IPS DF 4.7 (cell line): ENCODE measurements at regions not wholly inside any gene's neighbourhood (a gene's known extent, or its start where the extent isn't known, plus 50 kb on each side); places are given as distances from the start of the nearest gene placed in this dataset.
"Not testable (repeated sequence)": the region's sequence is repeated elsewhere in the genome, so short reads cannot be mapped to it uniquely, and the experiment has no call there.

ENCODE experiments used
- DNase-seq: peaks from one replicate; pipeline ENCODE4 v3.0.0-alpha.2; 2013; ENCODE audit warnings: low spot score; ENCODE audit errors: extremely low read depth

DNA sequence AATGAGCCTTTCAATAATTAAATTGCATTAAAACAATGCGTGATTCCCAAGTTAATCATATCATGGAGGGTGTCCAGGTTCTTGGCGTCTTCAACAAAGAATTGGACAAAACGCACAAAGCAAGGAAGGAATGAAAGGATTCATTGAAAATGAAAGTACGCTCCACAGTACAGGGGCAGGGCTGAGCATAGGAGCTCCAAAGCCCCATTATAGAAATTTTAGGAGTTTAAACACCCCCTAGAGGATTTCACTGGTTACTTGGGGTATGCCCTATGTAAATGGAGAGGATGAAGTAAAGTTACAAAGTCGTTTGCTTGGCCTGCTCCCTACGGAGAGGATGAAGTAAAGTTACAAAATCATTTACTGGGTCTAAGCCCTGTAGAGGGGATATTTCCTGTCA is 1910.4 kb downstream of the C4orf33 start:
- DNase-seq, result no peak

DNA sequence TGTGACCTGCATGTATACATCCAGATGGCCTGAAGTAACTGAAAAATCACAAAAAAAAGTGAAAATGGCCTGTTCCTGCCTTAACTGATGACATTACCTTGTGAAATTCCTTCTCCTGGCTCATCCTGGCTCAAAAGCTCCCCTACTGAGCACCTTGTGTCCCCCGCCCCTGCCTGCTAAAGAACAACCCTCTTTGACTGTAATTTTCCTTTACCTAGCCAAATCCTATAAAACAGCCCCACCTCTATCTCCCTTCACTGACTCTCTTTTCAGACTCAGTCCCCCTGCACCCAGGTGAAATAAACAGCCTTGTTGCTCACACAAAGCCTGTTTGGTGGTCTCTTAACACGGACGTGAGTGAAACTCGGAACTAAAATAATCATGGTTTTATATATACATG is 1916.0 kb downstream of the C4orf33 start:
- DNase-seq, result not testable (repeated sequence)

DNA sequence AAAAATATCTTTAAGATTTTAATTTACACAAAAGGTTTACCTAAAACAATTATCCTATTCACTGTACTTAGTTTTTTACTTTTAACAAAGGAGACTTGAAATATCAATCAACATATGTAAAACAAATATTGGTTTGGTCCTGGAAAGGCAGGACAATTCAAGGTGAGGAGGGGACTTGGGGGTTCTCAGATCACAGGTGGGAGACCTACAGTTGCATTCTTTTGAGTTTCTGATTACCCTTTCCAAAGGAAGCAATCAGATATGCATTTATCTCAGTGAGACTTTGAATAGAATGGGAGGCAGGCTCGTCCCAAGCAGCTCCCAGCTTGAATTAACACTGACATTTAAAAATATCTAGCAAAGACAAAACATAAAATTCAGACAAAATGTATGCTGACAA is 1917.3 kb downstream of the C4orf33 start:
- no peak for DNase-seq

DNA sequence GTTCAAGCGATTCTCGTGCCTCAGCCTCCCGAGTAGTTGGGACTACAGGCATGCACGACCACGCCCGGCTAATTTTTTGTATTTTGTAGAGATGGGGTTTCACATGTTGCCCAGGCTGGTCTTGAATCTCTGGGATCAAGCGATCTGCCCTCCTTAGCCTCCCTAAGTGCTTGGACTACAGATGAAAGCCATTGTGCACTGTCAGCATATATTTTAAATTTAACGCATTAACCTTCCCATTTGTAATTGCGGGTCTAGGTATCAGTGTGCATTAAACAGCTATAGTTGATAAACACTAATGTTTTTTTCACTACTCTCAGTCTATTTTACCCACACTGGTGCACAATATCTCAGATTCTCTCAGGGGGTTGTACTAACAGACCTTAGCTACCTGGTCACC is 1930.8 kb downstream of the C4orf33 start:
- DNase-seq, result no peak

DNA sequence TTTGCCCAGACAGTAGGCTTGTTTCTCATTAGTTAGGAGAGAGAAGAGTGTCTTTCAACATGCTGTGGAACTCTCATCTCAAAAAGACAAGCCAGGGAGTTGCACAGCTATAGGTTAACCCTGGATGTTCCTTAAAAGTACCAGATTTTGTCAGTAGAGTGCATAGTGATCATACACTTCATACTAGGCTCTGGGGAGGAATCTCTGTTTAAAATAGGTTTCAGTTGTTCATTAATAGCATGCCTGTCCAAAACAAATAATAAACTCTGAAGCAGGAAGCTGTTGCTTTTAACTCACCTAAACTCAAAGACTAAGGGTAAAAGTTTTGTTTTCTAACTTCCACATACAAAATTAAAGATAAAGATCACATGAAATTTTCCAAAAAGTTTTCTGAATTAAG is 1948.4 kb downstream of the C4orf33 start:
- DNase-seq, result no peak

DNA sequence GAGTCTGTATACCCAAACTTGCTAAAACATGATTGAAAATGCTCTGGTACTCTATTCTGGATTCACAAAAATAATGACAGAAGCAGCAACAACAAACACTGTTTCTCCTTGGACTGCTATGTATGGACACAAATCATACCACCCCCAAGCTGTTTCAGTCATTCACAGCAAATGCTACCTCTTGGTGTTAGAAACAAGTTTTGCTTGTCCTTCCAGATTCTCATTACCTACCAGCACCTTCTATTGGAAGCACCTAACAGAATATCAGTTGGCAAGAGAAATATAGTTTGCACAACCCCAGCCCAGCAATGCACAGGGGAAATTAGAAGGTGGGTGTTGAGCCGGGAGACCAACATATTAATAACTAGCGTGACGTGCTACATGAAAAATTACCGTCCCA is 1950.9 kb downstream of the C4orf33 start:
- no peak for DNase-seq

DNA sequence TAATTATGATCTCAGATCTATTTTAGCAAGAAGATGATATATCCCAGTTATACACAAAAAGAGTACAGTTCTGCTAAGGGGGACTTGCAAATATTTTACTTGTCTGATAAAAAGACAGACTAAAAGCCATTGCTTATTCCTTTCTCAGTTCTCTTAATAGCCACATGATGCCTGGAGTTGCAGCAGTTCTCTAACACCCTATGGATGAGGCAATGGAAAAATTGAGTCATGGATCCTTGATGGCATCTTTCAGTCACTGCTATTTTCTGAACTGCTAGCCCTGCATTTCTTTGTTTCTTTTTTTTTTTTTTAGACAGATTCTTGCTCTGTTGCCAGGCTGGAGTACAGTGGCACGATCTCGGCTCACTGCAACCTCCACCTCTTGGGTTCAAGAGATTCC is 1956.7 kb downstream of the C4orf33 start:
- no peak for DNase-seq

DNA sequence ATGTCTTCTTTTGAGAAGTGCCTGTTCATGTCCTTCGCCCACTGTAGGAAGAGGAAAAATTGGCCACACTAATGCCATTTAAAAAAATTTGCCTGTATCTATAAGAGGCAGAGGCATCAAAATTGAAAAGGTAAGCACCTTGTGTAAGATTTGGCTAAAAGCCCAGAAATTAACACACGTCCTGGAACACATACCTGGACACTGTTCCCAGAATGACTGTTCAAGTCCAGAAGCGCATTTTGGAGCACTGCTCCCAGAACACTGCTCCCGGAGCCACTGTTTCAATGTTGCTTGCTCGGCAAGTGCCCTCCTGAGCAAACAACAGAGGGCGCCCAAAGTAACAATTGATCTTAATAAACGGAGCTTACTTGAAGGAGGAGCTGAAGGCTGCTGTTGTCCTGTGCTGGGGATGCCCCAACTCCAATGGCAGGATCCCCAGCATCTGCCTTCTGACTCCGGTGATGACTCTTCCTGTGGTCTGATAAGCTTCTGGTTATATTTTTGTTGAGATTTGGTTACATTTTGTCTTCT is 1958.6 kb downstream of the C4orf33 start:
- no peak for DNase-seq

DNA sequence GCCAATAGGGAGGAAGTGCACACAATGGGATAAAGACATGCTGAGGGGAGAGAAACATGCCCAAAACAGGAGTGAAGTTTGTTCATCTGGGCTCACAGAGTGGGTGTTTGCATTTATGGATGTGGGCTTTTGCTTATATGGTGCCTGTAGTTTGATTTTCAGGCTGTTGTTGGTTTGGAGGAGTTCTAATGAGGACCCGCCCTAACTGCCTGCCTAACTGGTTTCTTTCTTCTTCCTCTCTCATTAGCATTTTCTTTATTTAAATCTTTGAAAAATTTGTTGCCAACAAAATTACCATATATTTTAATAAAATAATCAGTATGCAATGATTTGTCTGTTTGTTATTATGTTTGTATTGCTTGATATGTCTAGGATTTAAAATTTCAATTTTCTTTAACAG is 1965.8 kb downstream of the C4orf33 start:
- no peak for DNase-seq

DNA sequence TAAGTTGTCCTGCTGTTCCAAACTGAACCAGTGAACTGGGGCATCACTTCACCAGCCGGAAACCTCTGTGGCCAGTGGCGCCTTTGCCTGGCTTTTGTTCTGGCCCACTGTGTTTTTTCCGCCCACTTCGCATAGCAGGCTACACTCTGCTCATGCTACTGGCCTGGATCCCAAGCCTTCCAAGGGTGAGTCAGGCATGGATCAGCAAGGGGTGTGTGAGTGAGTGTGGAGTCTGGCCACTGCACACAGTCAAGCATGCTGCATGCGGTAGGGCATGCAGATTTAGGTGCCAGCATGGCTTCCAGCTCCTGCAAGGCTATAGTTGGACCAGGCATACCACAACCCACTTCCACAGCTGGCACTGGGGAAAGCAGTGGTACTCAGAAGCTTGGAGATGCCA is 1967.9 kb downstream of the C4orf33 start:
- no peak for DNase-seq

DNA sequence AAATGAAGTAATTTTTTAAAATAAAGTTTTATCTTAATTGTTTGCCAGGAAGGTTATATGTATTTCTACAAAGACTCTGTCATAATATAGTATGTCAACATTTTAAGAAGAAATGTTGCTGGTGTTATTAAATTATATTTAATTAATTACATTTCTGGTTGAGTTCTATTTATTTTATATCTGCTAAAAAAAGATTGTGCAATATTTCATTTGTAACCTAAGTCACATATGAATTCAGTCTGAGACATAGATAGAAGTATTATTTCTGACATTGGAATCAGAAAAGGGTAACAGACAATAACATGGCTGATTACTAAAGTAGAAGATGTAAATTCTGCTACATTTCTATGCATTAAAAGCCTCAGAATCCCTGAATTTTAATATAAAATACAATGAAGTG is 1985.1 kb downstream of the C4orf33 start:
- no peak for DNase-seq

DNA sequence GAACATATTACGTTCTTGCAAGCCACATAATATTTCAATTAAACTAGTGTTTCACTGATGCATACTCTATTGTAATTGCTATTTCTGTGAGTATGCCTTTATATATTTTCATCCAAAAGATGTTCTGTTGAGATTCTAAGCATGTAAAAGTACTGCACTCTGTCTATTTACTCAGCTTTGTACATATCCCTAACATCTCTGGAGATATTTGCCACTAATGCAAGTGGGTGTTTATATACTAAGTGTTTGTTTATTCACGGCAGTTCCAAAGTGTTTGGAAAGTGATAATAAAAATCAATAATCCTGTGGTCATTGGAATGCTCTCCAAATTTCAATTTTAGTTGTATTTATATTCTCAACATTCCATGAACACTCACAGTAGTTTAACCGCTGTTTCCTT is 1989.0 kb downstream of the C4orf33 start:
- DNase-seq, result no peak

DNA sequence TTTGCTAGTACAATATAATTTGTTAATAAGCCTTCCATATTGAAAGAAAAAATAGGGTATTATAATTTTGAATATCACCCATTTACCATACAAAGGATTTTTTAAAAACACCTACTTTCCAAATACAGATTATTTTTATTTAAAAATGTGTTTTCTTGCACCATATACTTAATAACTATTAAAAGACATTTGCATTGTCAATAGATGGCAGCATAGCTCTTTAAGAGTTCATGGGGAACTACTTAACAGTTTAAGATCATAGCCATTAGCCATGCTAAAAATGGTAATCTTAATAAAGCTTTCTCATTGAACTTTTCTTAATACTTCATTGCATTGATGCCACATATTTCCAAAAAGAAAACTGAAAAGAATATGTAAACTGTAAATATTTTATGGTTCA is 1995.9 kb downstream of the C4orf33 start:
- DNase-seq, result no peak

DNA sequence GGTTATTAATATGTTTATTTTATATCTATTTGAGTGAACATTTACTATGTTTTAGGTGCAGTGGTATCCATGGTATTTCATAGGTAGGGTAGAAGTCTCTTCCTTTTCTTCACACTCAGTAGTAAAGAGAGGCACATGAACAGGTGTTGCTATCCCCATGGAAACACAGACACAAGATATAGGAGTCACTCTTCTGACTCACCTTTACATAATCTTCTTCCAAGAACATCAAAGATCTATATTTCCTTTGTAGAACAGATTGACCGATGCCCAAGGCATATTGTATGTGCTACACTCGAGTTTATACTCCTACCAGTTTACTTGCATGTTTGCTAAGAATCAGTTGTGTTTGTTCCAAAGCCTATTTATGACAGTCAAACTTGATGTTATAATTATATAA is 1997.4 kb downstream of the C4orf33 start:
- DNase-seq, result no peak

DNA sequence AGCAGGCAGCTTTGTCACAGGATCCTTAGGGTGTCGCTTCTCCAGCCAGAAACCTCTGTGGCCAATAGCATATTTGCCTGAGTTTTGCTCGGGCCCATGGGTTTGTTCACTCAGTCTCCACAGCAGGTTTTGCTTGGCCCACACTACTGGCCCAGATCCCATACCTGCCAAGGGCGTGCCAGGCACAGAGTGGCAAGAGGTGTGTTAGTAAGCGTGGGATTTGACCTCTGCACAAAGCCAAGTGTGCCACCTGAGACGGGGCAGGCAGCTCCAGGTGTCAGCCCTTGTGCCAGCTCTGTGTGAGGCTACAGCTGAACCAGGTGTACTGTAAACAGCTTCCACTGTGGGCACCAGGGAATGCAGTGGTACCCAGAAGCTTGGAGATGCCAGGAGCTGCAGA is 2003.0 kb downstream of the C4orf33 start:
- DNase-seq, result no peak

DNA sequence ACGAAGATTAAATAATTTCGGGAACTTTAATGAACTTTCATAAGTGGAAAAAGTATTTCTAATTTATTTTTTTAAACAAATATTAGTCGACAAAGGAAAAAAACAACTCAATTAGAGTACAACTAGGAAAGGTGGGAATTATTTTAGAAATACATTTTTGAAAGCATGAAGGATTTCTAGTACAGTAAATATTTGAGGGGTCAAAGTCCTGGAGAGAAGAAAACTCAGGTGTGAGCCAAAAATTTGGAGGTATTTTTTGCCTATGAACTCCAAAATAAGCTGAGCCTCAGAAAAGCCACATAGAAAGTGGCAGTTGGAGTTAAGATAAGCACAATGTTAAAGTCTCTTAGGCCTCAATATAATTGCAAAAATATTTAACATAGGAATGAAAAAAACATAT is 2017.3 kb downstream of the C4orf33 start:
- no peak for DNase-seq

DNA sequence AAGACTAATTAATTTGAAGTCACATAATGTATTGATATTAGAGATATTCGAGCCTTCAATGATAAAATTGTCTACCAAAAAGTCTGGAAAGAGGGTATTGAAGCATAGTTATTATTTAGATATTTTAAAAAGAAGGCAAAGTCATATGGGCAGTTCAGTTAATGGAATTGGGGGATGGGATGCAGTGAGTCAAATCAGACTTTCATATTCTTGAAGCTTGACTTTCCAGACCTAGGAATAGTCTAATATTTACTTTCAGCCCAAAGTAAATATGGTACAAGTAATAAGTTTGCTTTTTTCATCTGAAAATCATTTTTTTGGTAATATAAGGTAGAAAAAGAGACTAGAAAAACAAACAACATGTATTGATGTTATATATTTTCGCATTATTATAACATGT is 2017.8 kb downstream of the C4orf33 start:
- DNase-seq, result no peak

DNA sequence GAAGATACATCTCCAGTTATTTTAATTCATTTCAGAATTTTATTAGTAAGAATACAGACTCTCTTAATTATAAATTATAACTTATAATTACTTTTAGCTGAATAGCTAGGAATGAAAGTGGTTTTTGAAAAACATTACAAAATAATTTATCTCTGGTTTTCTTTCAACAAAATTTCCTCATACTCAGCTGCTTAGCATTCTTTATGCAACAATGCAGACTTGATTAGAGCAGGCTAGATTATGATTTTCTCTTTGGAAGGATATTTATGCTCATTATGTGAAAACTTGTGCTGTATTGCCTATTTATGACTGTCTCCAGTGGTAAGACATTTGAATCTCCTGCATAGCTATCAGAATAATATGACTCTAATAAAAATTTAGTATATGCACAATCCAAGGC is 2023.7 kb downstream of the C4orf33 start:
- DNase-seq, result no peak

DNA sequence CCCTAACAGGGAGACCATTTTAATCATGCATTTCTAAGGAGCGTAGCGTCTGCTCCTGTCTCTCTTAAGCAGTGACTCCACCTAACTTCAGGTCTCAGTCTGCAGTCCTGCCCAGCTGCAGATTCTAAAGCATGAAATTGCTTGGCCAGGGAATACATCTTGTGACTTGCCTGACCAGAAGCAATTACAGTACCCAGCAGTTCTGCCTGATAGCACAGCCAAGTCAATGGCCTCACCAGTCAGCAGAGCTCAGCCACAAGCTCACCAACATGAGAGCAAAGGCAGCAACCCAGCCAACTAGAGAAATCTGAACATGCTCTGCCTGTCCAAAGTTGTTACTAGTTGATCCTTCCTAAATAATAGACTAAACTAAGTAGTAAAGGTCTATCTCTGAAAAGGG is 2011.9 kb upstream of the PCDH10 start:
- no peak for DNase-seq

DNA sequence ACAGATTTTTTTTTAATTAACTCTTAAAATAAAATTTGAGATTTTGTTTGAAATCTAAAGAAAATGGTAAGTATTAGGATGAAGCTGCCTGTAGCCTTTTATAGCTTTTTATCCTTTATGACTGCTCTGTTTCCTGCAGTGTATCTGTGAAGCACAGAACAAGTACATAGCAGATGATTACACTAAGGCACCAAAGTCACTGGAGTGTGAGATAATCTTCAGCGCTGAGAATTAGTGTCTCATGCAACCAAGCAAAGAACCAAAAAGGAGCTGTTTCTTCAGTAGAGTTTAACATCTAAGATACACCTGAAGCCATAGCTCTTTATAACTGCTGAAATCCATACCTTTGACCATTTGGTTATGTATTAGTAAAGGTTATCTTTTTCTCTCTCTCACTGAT is 1989.8 kb upstream of the PCDH10 start:
- DNase-seq, result no peak

DNA sequence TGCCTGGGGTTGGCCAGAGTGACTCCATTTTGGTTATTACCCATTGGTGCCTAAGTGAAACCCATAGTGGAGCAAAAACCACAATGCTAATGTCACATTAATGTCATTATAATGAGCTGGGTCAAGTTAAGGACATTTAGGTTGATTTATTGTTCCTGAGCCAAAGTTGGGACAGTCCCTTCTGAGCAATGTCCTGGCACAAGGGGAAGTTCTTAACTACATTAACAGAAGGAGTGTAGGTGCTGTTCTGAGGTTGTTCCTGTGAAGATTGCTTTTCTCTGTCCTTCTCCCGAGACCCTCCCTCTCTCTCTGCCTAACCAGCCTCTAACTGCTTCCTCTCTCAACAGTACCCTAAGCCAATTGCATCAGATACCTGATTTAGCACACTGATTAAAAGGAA is 1956.8 kb upstream of the PCDH10 start:
- no peak for DNase-seq

DNA sequence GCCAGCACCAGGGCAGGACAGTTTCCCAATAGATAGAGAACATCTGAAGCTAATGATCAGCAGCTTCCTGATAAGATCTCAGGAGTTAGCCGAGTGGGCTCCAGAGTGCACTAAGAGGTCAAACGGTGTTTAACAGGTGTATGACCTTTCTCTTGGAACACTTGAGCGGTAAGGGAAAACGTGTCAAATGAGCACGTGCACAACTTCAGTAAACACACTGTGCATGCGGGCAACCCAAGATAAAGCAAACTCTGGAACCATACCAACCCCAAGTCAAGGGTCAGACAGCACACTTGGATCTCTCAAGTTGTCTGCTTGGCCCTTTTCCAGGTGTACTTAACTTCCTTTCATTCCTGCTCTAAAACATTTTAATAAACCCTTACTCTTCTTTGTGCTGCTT is 1941.5 kb upstream of the PCDH10 start:
- DNase-seq, result no peak

DNA sequence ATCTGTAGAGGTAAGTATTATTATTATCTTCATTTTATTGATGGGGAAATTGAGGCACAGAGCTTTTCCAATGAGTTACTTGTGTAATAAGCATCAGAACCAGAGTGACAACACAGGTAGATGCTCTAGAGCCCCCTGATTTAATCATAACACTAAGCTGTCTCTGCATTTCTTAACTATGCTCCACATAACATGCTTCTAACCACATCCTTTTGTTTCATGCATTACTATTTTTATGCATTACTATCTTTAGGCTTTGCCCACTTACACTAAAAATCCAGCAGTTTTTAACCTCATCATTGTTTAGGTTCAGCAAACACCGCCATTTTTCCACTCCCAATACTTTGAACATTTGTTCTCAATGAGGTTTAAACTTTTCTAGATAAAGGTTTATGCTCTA is 1900.8 kb upstream of the PCDH10 start:
- no peak for DNase-seq

DNA sequence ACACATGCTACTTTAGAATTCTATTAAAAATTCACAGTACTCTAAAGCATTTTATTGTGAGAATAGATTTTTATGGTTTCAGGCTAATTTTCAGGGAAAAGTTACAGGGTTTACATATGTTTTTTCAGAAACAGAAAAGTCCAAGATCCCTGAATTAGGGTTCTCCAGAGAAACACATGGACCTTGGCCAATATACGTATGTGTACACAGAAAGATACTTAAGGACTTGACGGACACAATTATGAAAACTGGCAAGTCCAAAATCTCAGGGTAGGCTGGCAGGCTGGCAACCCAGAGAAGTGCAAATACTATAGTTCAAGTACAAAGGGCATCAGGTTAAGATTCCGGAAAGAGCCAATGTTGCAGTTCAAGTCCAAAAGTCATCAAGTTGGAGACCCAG is 1897.8 kb upstream of the PCDH10 start:
- no peak for DNase-seq
